ENCODE measurements at regions not wholly inside any gene's neighbourhood (a gene's known extent, or its start where the extent isn't known, plus 50 kb on each side); places are given as distances from the start of the nearest gene placed in this dataset.

- no peak for DNase-seq
- intact Hi-C loops (cut with DNase I), result no loop called here
These were observed 514.0 kb upstream of the TMPRSS15 start for GRCh38 chr21:18917622-18918021.

GRCh38 chr21:18931237-18931636 is 527.7 kb upstream of the TMPRSS15 start:
- no peak for DNase-seq
- intact Hi-C loops (cut with DNase I), result no loop called here

- intact Hi-C loops (cut with DNase I), result no loop called here
- DNase-seq, result no peak
These were observed 533.8 kb upstream of the TMPRSS15 start for GRCh38 chr21:18937337-18937736.

- no peak for DNase-seq
- intact Hi-C loops (cut with DNase I), result no loop called here
These were observed 537.2 kb upstream of the TMPRSS15 start for GRCh38 chr21:18940791-18941190.

GRCh38 chr21:18950045-18950740 is 546.6 kb upstream of the TMPRSS15 start:
- intact Hi-C loops (cut with DNase I), result no loop called here
- no peak for DNase-seq

- intact Hi-C loops (cut with DNase I), result no loop called here
- DNase-seq, result peak in 1 of 10 donors; percentile 20
These were observed 547.9 kb upstream of the TMPRSS15 start for GRCh38 chr21:18951271-18952038.

- no peak for DNase-seq
- intact Hi-C loops (cut with DNase I), result no loop called here
These were observed 550.9 kb upstream of the TMPRSS15 start for GRCh38 chr21:18954441-18954844.

- DNase-seq, result no peak
- intact Hi-C loops (cut with DNase I), result no loop called here
These were observed 556.2 kb upstream of the TMPRSS15 start for GRCh38 chr21:18959817-18960216.

- no peak for DNase-seq
- intact Hi-C loops (cut with DNase I), result no loop called here
These were observed 556.7 kb upstream of the TMPRSS15 start for GRCh38 chr21:18960306-18960705.

- no peak for DNase-seq
- intact Hi-C loops (cut with DNase I), result no loop called here
These were observed 566.8 kb upstream of the TMPRSS15 start for GRCh38 chr21:18970416-18970815.

GRCh38 chr21:18970941-18971340 is 567.4 kb upstream of the TMPRSS15 start:
- DNase-seq, result no peak
- intact Hi-C loops (cut with DNase I), result no loop called here

- intact Hi-C loops (cut with DNase I), result no loop called here
- no peak for DNase-seq
These were observed 582.0 kb upstream of the TMPRSS15 start for GRCh38 chr21:18985584-18985983.

GRCh38 chr21:18986197-18986596 is 582.6 kb upstream of the TMPRSS15 start:
- DNase-seq, result peak in 2 of 10 donors; percentile 7 to 54
- intact Hi-C loops (cut with DNase I), result no loop called here

- intact Hi-C loops (cut with DNase I), result no loop called here
- DNase-seq, result peak in 1 of 10 donors; percentile 66
These were observed 584.0 kb upstream of the TMPRSS15 start for GRCh38 chr21:18987520-18988026.

GRCh38 chr21:18989953-18990495 is 586.4 kb upstream of the TMPRSS15 start:
- intact Hi-C loops (cut with DNase I), result no loop called here

GRCh38 chr21:18991846-18992245 is 588.3 kb upstream of the TMPRSS15 start:
- intact Hi-C loops (cut with DNase I), result no loop called here
- DNase-seq, result no peak

More at GRCh38 chr21:18989953-18990495, 586.4 kb upstream of the TMPRSS15 start:
- no peak for DNase-seq

GRCh38 chr21:19010251-19010650 is 606.7 kb upstream of the TMPRSS15 start:
- DNase-seq, result no peak
- intact Hi-C loops (cut with DNase I), result no loop called here

GRCh38 chr21:19010996-19011395 is 607.4 kb upstream of the TMPRSS15 start:
- no peak for DNase-seq
- intact Hi-C loops (cut with DNase I), result no loop called here

- intact Hi-C loops (cut with DNase I), result no loop called here
- DNase-seq, result no peak
These were observed 607.9 kb upstream of the TMPRSS15 start for GRCh38 chr21:19011451-19011850.

- intact Hi-C loops (cut with DNase I), result no loop called here
- no peak for DNase-seq
These were observed 610.3 kb upstream of the TMPRSS15 start for GRCh38 chr21:19013916-19014315.

GRCh38 chr21:19018529-19018928 is 614.9 kb upstream of the TMPRSS15 start:
- DNase-seq, result no peak
- intact Hi-C loops (cut with DNase I), result no loop called here

GRCh38 chr21:19022978-19023377 is 619.4 kb upstream of the TMPRSS15 start:
- no peak for DNase-seq
- intact Hi-C loops (cut with DNase I), result no loop called here
